SH-SY5Y (cell line): ENCODE measurements at regions not wholly inside any gene's neighbourhood (a gene's known extent, or its start where the extent isn't known, plus 50 kb on each side); places are given as distances from the start of the nearest gene placed in this dataset.

Experiments
- GATA2 ChIP-seq: IDR thresholded peaks from 2 replicates; pipeline ENCODE4 v1.6.1; 2011; ENCODE audit warnings: mild to moderate bottlenecking, low read depth, low read length
- GATA3 ChIP-seq: IDR thresholded peaks from 2 replicates; pipeline ENCODE4 v1.6.1; 2011; ENCODE audit warnings: low read depth, mild to moderate bottlenecking, low read length, moderate library complexity

- TF ChIP-seq GATA3 = no peak
- TF ChIP-seq GATA2 = no peak
Measured at GRCh38 chr10:59108296-59108870, 68.1 kb upstream of the PHYHIPL start.
